Urinary bladder (tissue), 3 donors: ENCODE measurements at regions not wholly inside any gene's neighbourhood (a gene's known extent, or its start where the extent isn't known, plus 50 kb on each side); places are given as distances from the start of the nearest gene placed in this dataset.

ENCODE experiments used
- DNase-seq: peaks from one replicate; pipeline ENCODE4 v3.0.0-alpha.2; 2015; ENCODE audit errors: extremely low spot score
- H3K27ac ChIP-seq: one replicate; pipeline ENCODE4 v1.5.1; 2013; ENCODE audit warnings: low read depth, mild to moderate bottlenecking, moderate library complexity
- H3K36me3 ChIP-seq: one replicate; pipeline ENCODE4 v1.6.1; 2013; ENCODE audit warnings: mild to moderate bottlenecking, moderate library complexity; ENCODE audit not compliant: insufficient read depth
- H3K4me1 ChIP-seq: one replicate; pipeline ENCODE4 v1.6.1; 2013; ENCODE audit warnings: mild to moderate bottlenecking, moderate library complexity; ENCODE audit not compliant: insufficient read depth
- H3K4me3 ChIP-seq: one replicate; pipeline ENCODE4 v1.5.1; 2013; ENCODE audit warnings: low read depth, low read length
- WGBS: extraction: QIAGEN DNeasy Blood & Tissue Kit; methylation state at CpG from one replicate; pipeline ENCODE4 v1.1.7; 2013; 5-methylcytosine and 5-hydroxymethylcytosine counted together
- donor health status: healthy with polysubstance abuse.
- donor health status: healthy.

DNA sequence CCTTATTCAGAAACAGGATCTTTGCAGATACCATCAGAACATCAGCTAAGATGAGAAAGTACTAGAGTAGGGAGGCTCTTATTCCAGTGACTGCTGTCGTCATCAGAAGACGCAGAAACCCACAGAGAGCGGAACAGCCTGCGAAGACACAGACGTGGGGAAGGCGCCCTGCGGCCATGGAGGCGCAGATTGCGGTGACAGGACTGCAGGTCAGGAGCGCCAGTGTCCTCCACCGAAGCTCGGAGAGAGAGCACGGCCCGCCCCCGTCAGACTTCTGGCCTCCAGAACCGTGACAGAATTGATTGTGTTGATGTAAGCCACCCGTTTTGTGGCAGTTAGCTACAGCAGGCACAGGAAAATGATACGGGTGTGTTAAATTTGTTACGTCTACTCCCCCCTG is 275.5 kb downstream of the EFNB2 start:
- H3K4me1 ChIP-seq = no peaks in the 10 kb centered on the region
- no peak for DNase-seq
- H3K27ac ChIP-seq = no peak overlapping the region
- no peak overlapping the region for H3K4me3 ChIP-seq
- H3K36me3 ChIP-seq = no peaks in the 10 kb centered on the region
- WGBS = 94% methylated on average over 19 of the region's 19 CpGs

DNA sequence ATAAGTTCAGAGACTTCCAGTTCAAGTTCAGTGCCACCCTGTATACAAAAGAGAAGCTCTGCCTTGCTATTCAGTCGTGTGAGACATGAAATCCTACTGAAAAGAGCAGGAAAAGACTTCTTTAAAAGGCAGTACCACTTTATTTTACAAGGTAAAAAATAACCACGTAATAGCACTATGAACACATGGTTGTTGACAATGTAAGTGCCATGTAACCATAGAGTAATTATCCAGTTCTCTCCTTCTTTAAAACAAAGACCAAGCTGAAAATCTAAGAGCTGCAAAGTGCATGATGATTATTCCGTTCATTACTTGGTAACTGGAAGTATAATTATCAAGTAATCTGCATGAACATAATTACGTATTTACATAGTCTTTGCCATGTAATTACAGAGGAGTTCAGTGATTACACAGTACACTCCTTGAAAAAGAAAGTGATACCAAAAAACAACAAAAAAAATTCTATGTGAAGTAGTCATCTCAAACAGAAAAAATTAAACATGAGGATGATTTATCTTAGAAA is 288.7 kb downstream of the EFNB2 start:
- Histone ChIP-seq H3K36me3 (no peaks in the 10 kb centered on the region), H3K27ac (no peak overlapping the region), H3K4me3 (no peak overlapping the region), H3K4me1 (no peaks in the 10 kb centered on the region)
- WGBS = 66% methylated on average over 4 of the region's 4 CpGs
- DNase-seq = no peak

DNA sequence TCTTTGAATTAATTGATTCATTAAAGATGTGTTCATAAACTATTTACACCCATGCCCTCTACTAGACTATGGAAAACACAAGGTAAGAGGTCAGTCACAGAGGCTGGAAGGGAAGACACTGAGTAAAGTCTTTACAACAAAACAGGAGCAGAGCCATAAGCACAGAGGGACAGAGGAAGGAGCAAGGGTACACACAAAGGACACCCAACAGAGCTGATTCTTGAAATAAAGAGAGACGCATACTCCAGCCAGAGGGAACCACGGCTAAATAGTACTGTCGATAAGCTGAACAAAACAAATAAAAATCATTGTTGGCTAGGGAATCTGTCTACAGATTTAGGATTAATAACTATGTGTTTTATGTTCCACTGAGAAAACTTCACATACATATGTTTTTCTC is 289.2 kb downstream of the EFNB2 start:
- DNase-seq = no peak
- WGBS = 81% methylated on average over 3 of the region's 3 CpGs
- no peaks in the 10 kb centered on the region for H3K36me3 ChIP-seq
- H3K27ac ChIP-seq = no peak overlapping the region
- H3K4me3 ChIP-seq = no peak overlapping the region
- H3K4me1 ChIP-seq = no peaks in the 10 kb centered on the region

DNA sequence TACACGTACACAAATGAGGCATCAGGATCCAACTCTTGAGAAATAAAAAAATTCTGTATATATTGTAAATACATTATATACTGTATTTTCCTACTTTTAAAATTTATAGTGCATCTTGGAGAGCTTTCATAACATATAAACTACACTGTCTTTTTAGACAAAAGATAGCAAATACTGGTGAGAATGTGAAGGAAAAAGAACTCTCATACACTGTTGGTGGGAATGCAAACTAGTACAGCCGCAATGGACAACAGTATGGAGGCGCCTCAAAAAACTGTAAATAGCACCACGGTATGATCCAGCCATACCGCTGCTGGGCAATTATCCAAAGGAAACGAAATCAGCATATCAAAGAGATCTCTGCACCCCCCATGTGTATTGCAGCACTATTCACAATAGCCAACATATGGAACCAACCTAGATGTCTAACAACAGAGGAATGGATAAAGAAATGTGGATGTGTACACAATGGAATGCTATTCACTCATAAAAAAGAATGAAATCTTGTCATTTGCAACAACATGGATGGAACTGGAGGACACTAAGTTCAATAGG is 292.4 kb downstream of the EFNB2 start:
- H3K4me1 ChIP-seq = no peaks in the 10 kb centered on the region
- no peak overlapping the region for H3K4me3 ChIP-seq
- no peaks in the 10 kb centered on the region for H3K36me3 ChIP-seq
- WGBS = 82% methylated on average over 6 of the region's 6 CpGs
- no peak for DNase-seq
- H3K27ac ChIP-seq = no peak overlapping the region

GRCh38 chr13:106241974-106242953 is 293.2 kb downstream of the EFNB2 start:
- H3K4me3 ChIP-seq = no peak overlapping the region
- H3K4me1 ChIP-seq = no peaks in the 10 kb centered on the region
- no peak for DNase-seq
- H3K36me3 ChIP-seq = no peaks in the 10 kb centered on the region
- WGBS = 77% methylated on average over 10 of the region's 10 CpGs
- no peak overlapping the region for H3K27ac ChIP-seq

- WGBS = 89% methylated on average over 8 of the region's 8 CpGs
- no peak overlapping the region for H3K4me3 ChIP-seq
- H3K27ac ChIP-seq = no peak overlapping the region
- H3K36me3 ChIP-seq = no peaks in the 10 kb centered on the region
- DNase-seq = no peak
- H3K4me1 ChIP-seq = no peaks in the 10 kb centered on the region
These were observed 296.8 kb downstream of the EFNB2 start for GRCh38 chr13:106238690-106239089.

GRCh38 chr13:106234636-106235035 is 300.8 kb downstream of the EFNB2 start:
- Histone ChIP-seq H3K27ac (no peak overlapping the region), H3K4me3 (no peak overlapping the region), H3K4me1 (no peaks in the 10 kb centered on the region), H3K36me3 (no peaks in the 10 kb centered on the region)
- 62% methylated on average over 9 of the region's 9 CpGs for WGBS
- no peak for DNase-seq

GRCh38 chr13:106233134-106233735 is 302.2 kb downstream of the EFNB2 start:
- no peak for DNase-seq
- H3K4me3 ChIP-seq = no peak overlapping the region
- 91% methylated on average over 1 of the region's 1 CpG for WGBS
- H3K36me3 ChIP-seq = no peaks in the 10 kb centered on the region
- H3K4me1 ChIP-seq = no peaks in the 10 kb centered on the region
- H3K27ac ChIP-seq = no peak overlapping the region

DNA sequence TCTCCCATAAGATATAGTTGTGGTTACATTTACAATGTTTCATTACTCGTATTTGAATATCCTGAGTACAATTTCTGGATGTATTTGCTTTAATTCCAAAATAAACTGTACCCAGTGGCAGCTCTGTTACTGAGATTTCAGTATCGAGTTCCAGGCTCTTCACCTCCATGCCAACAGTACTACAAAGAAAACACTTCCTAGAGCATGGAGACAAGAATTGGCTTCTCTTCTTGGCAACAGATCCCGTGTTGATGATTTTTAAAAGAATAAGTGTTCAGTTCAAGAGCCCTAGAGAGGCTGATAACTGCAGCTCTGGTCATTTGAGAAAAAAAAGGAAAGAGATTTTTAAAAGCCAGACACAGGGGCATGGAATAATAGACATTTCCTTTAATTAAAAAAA is 302.8 kb downstream of the EFNB2 start:
- H3K36me3 ChIP-seq = no peaks in the 10 kb centered on the region
- H3K27ac ChIP-seq = no peak overlapping the region
- 51% methylated on average over 3 of the region's 3 CpGs for WGBS

GRCh38 chr13:106230450-106230849 is 305.0 kb downstream of the EFNB2 start:
- no peaks in the 10 kb centered on the region for H3K4me1 ChIP-seq
- WGBS = 92% methylated on average over 1 of the region's 1 CpG
- no peaks in the 10 kb centered on the region for H3K36me3 ChIP-seq
- DNase-seq = no peak
- H3K4me3 ChIP-seq = no peak overlapping the region
- no peak overlapping the region for H3K27ac ChIP-seq

More for the DNA sequence above, 302.8 kb downstream of the EFNB2 start:
- Histone ChIP-seq H3K4me1 (no peaks in the 10 kb centered on the region), H3K4me3 (no peak overlapping the region)
- no peak for DNase-seq

GRCh38 chr13:106225126-106225525 is 310.3 kb downstream of the EFNB2 start:
- WGBS = 76% methylated on average over 2 of the region's 2 CpGs

GRCh38 chr13:106220211-106220610 is 315.3 kb downstream of the EFNB2 start:
- WGBS = 93% methylated on average over 3 of the region's 3 CpGs

More at GRCh38 chr13:106225126-106225525, 310.3 kb downstream of the EFNB2 start:
- H3K4me3 ChIP-seq = no peak overlapping the region
- H3K4me1 ChIP-seq = no peaks in the 10 kb centered on the region
- DNase-seq = no peak
- no peak overlapping the region for H3K27ac ChIP-seq
- H3K36me3 ChIP-seq = no peaks in the 10 kb centered on the region

DNA sequence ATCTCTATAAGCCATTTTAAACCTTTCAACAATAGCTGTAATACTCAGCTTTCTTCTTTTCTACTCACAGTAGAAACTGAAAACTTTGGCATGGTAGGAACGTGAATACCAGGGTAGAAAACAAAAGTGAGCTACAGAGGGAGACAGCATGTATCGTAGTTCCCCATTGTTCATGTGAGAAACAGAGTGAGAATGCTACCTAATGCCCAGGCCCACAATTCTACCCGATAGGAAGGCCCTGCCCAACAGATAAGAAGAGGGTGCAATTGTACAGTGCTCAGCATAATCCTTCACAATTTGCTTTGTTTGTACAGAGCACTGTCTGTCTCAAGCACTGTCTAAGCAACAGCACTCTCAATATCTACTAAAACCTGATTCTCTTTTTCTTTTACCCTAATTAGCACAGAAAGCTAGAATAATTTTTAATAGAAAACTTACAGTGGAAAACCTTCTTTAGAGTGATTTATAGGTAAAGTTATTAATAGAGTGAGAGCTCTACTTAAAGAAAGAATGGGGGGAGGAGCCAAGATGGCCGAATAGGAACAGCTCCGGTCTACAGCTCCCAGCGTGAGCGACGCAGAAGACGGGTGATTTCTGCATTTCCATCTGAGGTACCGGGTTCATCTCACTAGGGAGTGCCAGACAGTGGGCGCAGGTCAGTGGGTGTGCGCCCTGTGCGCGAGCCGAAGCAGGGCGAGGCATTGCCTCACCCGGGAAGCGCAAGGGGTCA is 322.3 kb downstream of the EFNB2 start:
- Histone ChIP-seq H3K27ac (no peak overlapping the region), H3K4me3 (no peak overlapping the region), H3K36me3 (no peaks in the 10 kb centered on the region), H3K4me1 (no peaks in the 10 kb centered on the region)
- no peak for DNase-seq
- WGBS = 89% methylated on average over 18 of the region's 18 CpGs

More at GRCh38 chr13:106220211-106220610, 315.3 kb downstream of the EFNB2 start:
- Histone ChIP-seq H3K4me1 (no peaks in the 10 kb centered on the region), H3K27ac (no peak overlapping the region), H3K36me3 (no peaks in the 10 kb centered on the region), H3K4me3 (no peak overlapping the region)
- no peak for DNase-seq
